Activated CD8-positive, alpha-beta T cell treated with anti-CD3 and anti-CD28 coated beads for 36 hours (primary cell): ENCODE measurements at regions not wholly inside any gene's neighbourhood (a gene's known extent, or its start where the extent isn't known, plus 50 kb on each side); places are given as distances from the start of the nearest gene placed in this dataset.

Source experiments
- ATAC-seq: fragments of 200-7000 bp; cut with Tn5 transposase; one replicate; pipeline ENCODE4 v1.10.0; 2021; ENCODE audit warnings: mild to moderate bottlenecking, moderate library complexity
- CTCF ChIA-PET: fragments of 350-600 bp; sonication (Branson Sonifier 250); formaldehyde crosslinking; loops from one replicate; lab custom pipeline; 2021; ENCODE audit warnings: antibody characterized with exemption; lab: Charles Lee
- POLR2A ChIA-PET: fragments of 350-600 bp; sonication (Branson Sonifier 250); formaldehyde crosslinking; loops from one replicate; lab custom pipeline; 2021; ENCODE audit warnings: antibody characterized with exemption; lab: Charles Lee
- DNase-seq: peaks from one replicate; pipeline ENCODE4 v3.0.0-alpha.2; 2020
- H3K27ac Mint-ChIP-seq: one replicate; pipeline ENCODE4 v1.8.0; 2021; ENCODE audit warnings: mild to moderate bottlenecking, mixed read lengths
- H3K27me3 Mint-ChIP-seq: one replicate; pipeline ENCODE4 v1.8.0; 2021; ENCODE audit warnings: mixed read lengths
- H3K36me3 Mint-ChIP-seq: one replicate; pipeline ENCODE4 v1.8.0; 2021; ENCODE audit warnings: low read depth, mixed read lengths
- H3K4me1 Mint-ChIP-seq: one replicate; pipeline ENCODE4 v1.8.0; 2021; ENCODE audit warnings: low read depth, mixed read lengths
- H3K4me3 Mint-ChIP-seq: one replicate; pipeline ENCODE4 v1.8.0; 2021; ENCODE audit warnings: mild to moderate bottlenecking, moderate library complexity, mixed read lengths
- H3K9me3 Mint-ChIP-seq: one replicate; pipeline ENCODE4 v1.8.0; 2021; ENCODE audit warnings: mixed read lengths
- CTCF ChIP-seq: fragments of 200-600 bp; IDR thresholded peaks from one replicate; pipeline ENCODE4 v1.8.0; 2022; ENCODE audit warnings: antibody characterized with exemption, mild to moderate bottlenecking
- intact Hi-C: fragments of 100-400 bp; cut with micrococcal nuclease; formaldehyde crosslinking; loops from one replicate; pipeline ENCODE4 v1.10.0; 2022

GRCh38 chr15:56519000-56519399 lies 54.1 kb upstream of the MNS1 start:
- H3K27ac Mint-ChIP-seq = no peak overlapping the region
- H3K36me3 Mint-ChIP-seq = peaks cover 4% of the 10 kb centered on the region
- no peaks in the 10 kb centered on the region for H3K4me1 Mint-ChIP-seq
- CTCF ChIA-PET = interaction anchor here (2.9 kb wide), 1 partner anchor 28 kb away, joined by 9 read pairs; no protein-coding TSS in a partner anchor
- DNase-seq (no peak), ATAC-seq (no peak)
- H3K27me3 Mint-ChIP-seq = peaks cover 15% of the 10 kb centered on the region
- TF ChIP-seq CTCF = no peak
- no peak overlapping the region for H3K4me3 Mint-ChIP-seq
- POLR2A ChIA-PET = no interaction called here
- H3K9me3 Mint-ChIP-seq = peaks cover 8% of the 10 kb centered on the region
- intact Hi-C loops = no loop called here
